ENCODE measurements at regions not wholly inside any gene's neighbourhood (a gene's known extent, or its start where the extent isn't known, plus 50 kb on each side); places are given as distances from the start of the nearest gene placed in this dataset.

GRCh38 chr9:103977163-103977562, 116.9 kb upstream of the SMC2 start:
- TF ChIP-seq, protein P1, sequence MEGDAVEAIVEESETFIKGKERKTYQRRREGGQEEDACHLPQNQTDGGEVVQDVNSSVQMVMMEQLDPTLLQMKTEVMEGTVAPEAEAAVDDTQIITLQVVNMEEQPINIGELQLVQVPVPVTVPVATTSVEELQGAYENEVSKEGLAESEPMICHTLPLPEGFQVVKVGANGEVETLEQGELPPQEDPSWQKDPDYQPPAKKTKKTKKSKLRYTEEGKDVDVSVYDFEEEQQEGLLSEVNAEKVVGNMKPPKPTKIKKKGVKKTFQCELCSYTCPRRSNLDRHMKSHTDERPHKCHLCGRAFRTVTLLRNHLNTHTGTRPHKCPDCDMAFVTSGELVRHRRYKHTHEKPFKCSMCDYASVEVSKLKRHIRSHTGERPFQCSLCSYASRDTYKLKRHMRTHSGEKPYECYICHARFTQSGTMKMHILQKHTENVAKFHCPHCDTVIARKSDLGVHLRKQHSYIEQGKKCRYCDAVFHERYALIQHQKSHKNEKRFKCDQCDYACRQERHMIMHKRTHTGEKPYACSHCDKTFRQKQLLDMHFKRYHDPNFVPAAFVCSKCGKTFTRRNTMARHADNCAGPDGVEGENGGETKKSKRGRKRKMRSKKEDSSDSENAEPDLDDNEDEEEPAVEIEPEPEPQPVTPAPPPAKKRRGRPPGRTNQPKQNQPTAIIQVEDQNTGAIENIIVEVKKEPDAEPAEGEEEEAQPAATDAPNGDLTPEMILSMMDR (IDR thresholded peaks at IDR 0.05; ENCODE audit: control extremely low read depth, extremely low read depth, low read depth, missing control alignments) = no peak
- POLR2A ChIA-PET = no interaction called here
- CTCF ChIA-PET = no interaction called here
- no peak for DNase-seq (ENCODE audit: extremely low spot score)

DNA sequence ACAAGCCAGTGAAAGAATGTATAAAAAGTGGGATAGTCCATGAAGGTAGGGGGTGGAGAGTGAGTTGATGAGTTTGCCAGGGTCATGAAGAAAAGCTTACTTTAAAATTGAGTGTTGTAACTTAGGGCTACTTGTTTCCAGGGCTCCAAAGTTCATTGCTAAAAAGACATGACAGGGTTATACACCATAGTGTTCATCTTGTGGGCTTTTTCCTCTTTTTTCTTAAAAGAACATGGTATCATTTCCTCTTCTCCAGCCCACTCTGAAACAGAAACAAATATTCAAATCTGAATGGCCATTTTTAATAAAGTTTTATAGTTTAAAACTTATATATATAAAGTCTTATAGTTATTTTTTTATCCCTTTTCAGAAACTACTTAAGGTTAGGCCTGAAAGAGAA, 115.7 kb upstream of the SMC2 start:
- TF ChIP-seq, protein P1 (IDR thresholded peaks at IDR 0.05; ENCODE audit: control extremely low read depth, extremely low read depth, low read depth, missing control alignments) = no peak
- ChIA-PET POLR2A (no interaction called here), CTCF (interaction anchor here (1.4 kb wide), 1 partner anchor 13 kb away, joined by 3 read pairs; no protein-coding TSS in a partner anchor)
- DNase-seq (ENCODE audit: extremely low spot score) = no peak

GRCh38 chr9:103981912-103982311, 112.2 kb upstream of the SMC2 start:
- POLR2A ChIA-PET = no interaction called here
- TF ChIP-seq, protein P1 (IDR thresholded peaks at IDR 0.05; ENCODE audit: control extremely low read depth, extremely low read depth, low read depth, missing control alignments) = no peak
- CTCF ChIA-PET = no interaction called here
- DNase-seq (ENCODE audit: extremely low spot score) = no peak

DNA sequence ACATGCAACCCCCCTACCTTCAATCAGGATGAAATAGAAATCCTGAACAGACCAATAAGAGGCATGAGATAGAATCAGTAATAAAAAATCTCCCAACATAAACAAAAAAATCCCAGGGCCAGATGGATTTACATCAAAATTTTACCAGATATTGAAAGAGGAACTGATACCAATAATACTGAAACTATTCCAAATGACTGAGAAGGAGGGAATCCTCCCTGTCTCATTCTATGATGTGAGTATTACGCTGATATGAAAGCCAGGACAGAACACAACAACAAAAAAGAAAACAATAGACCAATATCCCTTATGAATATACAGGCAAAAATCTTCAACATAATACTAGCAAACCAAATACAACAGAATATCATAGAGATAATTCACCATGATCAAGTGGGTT, 109.0 kb upstream of the SMC2 start:
- DNase-seq (ENCODE audit: extremely low spot score) = no peak
- TF ChIP-seq, protein P1 (IDR thresholded peaks at IDR 0.05; ENCODE audit: control extremely low read depth, extremely low read depth, low read depth, missing control alignments) = no peak
- POLR2A ChIA-PET = no interaction called here
- CTCF ChIA-PET = no interaction called here

DNA sequence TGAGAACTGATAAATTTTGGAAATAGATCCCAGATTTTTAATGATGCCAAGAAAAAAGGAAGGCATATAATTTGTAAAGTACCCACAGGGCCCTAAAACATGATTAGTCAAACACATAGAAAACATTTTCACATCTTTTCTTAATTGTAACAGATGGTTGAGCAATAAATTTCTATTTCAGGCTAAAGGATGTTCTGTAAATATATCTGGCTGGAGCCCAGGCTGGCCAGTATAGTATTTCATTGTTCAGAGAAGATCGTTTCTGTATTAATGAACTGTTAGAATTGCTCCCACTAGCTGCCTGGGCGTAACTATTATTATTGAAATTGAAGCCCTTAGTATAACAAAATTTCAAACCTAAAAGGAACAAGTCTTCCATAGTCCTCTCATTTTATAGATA, 105.3 kb upstream of the SMC2 start:
- no peak for DNase-seq (ENCODE audit: extremely low spot score)
- POLR2A ChIA-PET = no interaction called here

GRCh38 chr9:103990311-103990710, 103.8 kb upstream of the SMC2 start:
- ChIA-PET CTCF (interaction anchor here (1.0 kb wide), 1 partner anchor 34 kb away, joined by 3 read pairs; no protein-coding TSS in a partner anchor), POLR2A (no interaction called here)
- TF ChIP-seq, protein P1 (IDR thresholded peaks at IDR 0.05; ENCODE audit: control extremely low read depth, extremely low read depth, low read depth, missing control alignments) = no peak
- no peak for DNase-seq (ENCODE audit: extremely low spot score)

More for the DNA sequence above, 105.3 kb upstream of the SMC2 start:
- CTCF ChIA-PET = no interaction called here
- TF ChIP-seq, protein P1 (IDR thresholded peaks at IDR 0.05; ENCODE audit: control extremely low read depth, extremely low read depth, low read depth, missing control alignments) = no peak

DNA sequence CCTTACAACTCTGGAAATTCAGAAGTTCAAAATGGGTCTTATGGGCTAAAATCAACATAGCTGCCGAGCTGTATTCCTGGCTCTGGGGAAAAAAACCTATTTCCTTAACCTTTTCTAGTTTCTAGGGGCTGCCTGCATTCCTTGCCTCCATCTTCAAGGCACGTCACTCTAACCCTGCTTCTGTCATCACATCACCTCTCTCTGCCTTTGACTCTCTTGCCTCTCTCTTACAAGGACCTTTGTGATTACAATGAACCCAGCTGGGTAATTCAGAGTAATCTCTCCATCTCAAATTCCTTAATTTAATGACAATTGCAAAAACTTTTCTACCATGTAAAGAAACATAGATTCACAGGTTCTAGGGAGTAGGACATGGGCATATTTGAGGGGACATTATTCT, 103.1 kb upstream of the SMC2 start:
- TF ChIP-seq, protein P1 (IDR thresholded peaks at IDR 0.05; ENCODE audit: control extremely low read depth, extremely low read depth, low read depth, missing control alignments) = no peak
- CTCF ChIA-PET = interaction anchor here (1.0 to 1.1 kb wide), 2 partner anchors 12 to 35 kb away, joined by 3 read pairs; no protein-coding TSS in a partner anchor

More for the DNA sequence above, 103.1 kb upstream of the SMC2 start:
- POLR2A ChIA-PET = no interaction called here
- DNase-seq (ENCODE audit: extremely low spot score) = no peak

Data from GM10248 (cell line).